ENCODE measurements at regions not wholly inside any gene's neighbourhood (a gene's known extent, or its start where the extent isn't known, plus 50 kb on each side); places are given as distances from the start of the nearest gene placed in this dataset.
"Not testable (repeated sequence)": the region's sequence is repeated elsewhere in the genome, so short reads cannot be mapped to it uniquely, and the experiment has no call there.

DNA sequence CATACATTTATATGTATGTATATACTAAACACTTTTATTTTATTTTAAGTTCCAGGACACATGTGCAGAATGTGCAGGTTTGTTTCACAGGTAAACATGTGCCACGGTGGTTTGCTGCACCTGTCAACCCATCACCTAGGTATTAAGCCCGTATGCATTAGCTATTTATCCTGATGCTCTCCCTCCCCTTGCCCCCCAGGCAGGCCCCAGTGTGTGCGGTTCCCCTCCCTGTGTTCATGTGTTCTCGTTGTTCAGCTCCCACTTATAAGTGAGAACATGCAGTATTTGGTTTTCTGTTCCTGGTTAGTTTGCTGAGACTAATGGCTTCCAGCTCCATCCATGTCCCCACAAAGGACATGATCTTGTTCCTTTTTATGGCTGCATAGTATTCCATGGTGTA lies 158.3 kb downstream of the TMEM132E start:
- TF ChIP-seq, protein P1, sequence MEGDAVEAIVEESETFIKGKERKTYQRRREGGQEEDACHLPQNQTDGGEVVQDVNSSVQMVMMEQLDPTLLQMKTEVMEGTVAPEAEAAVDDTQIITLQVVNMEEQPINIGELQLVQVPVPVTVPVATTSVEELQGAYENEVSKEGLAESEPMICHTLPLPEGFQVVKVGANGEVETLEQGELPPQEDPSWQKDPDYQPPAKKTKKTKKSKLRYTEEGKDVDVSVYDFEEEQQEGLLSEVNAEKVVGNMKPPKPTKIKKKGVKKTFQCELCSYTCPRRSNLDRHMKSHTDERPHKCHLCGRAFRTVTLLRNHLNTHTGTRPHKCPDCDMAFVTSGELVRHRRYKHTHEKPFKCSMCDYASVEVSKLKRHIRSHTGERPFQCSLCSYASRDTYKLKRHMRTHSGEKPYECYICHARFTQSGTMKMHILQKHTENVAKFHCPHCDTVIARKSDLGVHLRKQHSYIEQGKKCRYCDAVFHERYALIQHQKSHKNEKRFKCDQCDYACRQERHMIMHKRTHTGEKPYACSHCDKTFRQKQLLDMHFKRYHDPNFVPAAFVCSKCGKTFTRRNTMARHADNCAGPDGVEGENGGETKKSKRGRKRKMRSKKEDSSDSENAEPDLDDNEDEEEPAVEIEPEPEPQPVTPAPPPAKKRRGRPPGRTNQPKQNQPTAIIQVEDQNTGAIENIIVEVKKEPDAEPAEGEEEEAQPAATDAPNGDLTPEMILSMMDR (conservative IDR thresholded peaks at IDR 0.05; ENCODE audit: low read depth, low read length) = not testable (repeated sequence)
- TF ChIP-seq EZH2 (IDR thresholded peaks at IDR 0.05; ENCODE audit: borderline replicate concordance, low read depth, low read length, poor library complexity, severe bottlenecking) = not testable (repeated sequence)

All from A673 (cell line).